CD14-positive monocyte (primary cell): ENCODE measurements at regions not wholly inside any gene's neighbourhood (a gene's known extent, or its start where the extent isn't known, plus 50 kb on each side); places are given as distances from the start of the nearest gene placed in this dataset.
A peak's percentile ranks its signal among the peaks of the same experiment; 100 is the strongest.

Experiments
- DNase-seq, 3 donors: peaks; one replicate each; pipeline ENCODE4 v3.0.0-alpha.2; 2011 to 2022
- H2AFZ ChIP-seq: 2 replicates; pipeline ENCODE4 v1.6.0; 2012; ENCODE audit warnings: mild to moderate bottlenecking, low read depth, low read length, inconsistent platforms; ENCODE audit not compliant: insufficient read depth, poor library complexity, severe bottlenecking
- H3K27ac ChIP-seq, 2 donors: 1 replicate in 1 of 2; 2 replicates in 1 of 2; pipeline ENCODE4 v1.5.1; 2012 to 2013; ENCODE audit warnings: low read length in 2 of 2, control low read depth in 1 of 2, inconsistent platforms in 1 of 2, low read depth in 1 of 2, mild to moderate bottlenecking in 1 of 2
- H3K27me3 ChIP-seq, 2 donors: one replicate each; pipeline versions ENCODE4 v1.6.0 to v1.6.1; 2011 to 2013; ENCODE audit warnings: low read length in 2 of 2; ENCODE audit not compliant: control insufficient read depth in 2 of 2, insufficient read depth in 2 of 2
- H3K36me3 ChIP-seq, 2 donors: replicated peaks in 1 of 2; 1 replicate in 1 of 2; 2 replicates in 1 of 2; pipeline versions ENCODE4 v1.5.1 to v1.6.1; 2012 to 2013; ENCODE audit warnings: low read length in 2 of 2, control low read depth in 1 of 2, inconsistent platforms in 1 of 2, mild to moderate bottlenecking in 1 of 2; ENCODE audit not compliant: insufficient read depth in 2 of 2, control insufficient read depth in 1 of 2
- H3K4me1 ChIP-seq, 2 donors: 1 replicate in 1 of 2; 2 replicates in 1 of 2; pipeline versions ENCODE4 v1.5.1 to v1.6.1; 2012 to 2013; ENCODE audit warnings: low read length in 2 of 2, control low read depth in 1 of 2, inconsistent platforms in 1 of 2, mild to moderate bottlenecking in 1 of 2, moderate library complexity in 1 of 2; ENCODE audit not compliant: insufficient read depth in 2 of 2, control insufficient read depth in 1 of 2
- H3K4me2 ChIP-seq: replicated peaks from 2 replicates; pipeline ENCODE3; 2012; ENCODE audit warnings: low read length, moderate library complexity, mild to moderate bottlenecking; ENCODE audit not compliant: poor library complexity, severe bottlenecking; ENCODE audit errors: extremely low read depth
- H3K4me3 ChIP-seq, 3 experiments: fragments of 200-600 bp in 1 of 3; sonication (generic) in 1 of 3; replicated peaks in 1 of 3; 1 replicate in 2 of 3; 2 replicates in 1 of 3; pipeline ENCODE4 v1.5.1; 2011 to 2013; ENCODE audit warnings: low read length in 3 of 3, mild to moderate bottlenecking in 3 of 3, control low read depth in 2 of 3, low read depth in 2 of 3, inconsistent platforms in 1 of 3, moderate library complexity in 1 of 3
- H3K79me2 ChIP-seq: 2 replicates; pipeline ENCODE4 v1.6.0; 2012; ENCODE audit warnings: mild to moderate bottlenecking, control low read depth, inconsistent platforms, low read length, moderate library complexity; ENCODE audit not compliant: insufficient read depth
- H3K9ac ChIP-seq: 2 replicates; pipeline ENCODE4 v1.6.0; 2017; ENCODE audit warnings: low read length, mild to moderate bottlenecking; ENCODE audit not compliant: insufficient read depth, poor library complexity, severe bottlenecking
- H3K9me3 ChIP-seq, 2 donors: replicated peaks in 1 of 2; 1 replicate in 1 of 2; 2 replicates in 1 of 2; pipeline versions ENCODE4 v1.5.1 to v1.6.1; 2012 to 2013; ENCODE audit warnings: low read length in 2 of 2, control low read depth in 1 of 2; ENCODE audit not compliant: control insufficient read depth in 1 of 2, insufficient read depth in 1 of 2
- H4K20me1 ChIP-seq: 2 replicates; pipeline ENCODE4 v1.6.0; 2012; ENCODE audit warnings: mild to moderate bottlenecking, low read length, control low read depth, moderate library complexity; ENCODE audit not compliant: insufficient read depth
- H3K27ac Mint-ChIP-seq, 7 donors: one replicate each; pipeline ENCODE4 v1.8.0; 2020; ENCODE audit warnings: mild to moderate bottlenecking in 7 of 7, mixed read lengths in 7 of 7, moderate library complexity in 6 of 7, inconsistent platforms in 2 of 7
- H3K27me3 Mint-ChIP-seq, 3 donors: one replicate each; pipeline ENCODE4 v1.8.0; 2021 to 2022; ENCODE audit warnings: low read depth in 3 of 3, mild to moderate bottlenecking in 3 of 3, mixed read lengths in 3 of 3, moderate library complexity in 3 of 3, inconsistent platforms in 1 of 3
- H3K36me3 Mint-ChIP-seq, 2 donors: one replicate each; pipeline ENCODE4 v1.8.0; 2020; ENCODE audit warnings: mixed read lengths in 2 of 2, inconsistent platforms in 1 of 2, mild to moderate bottlenecking in 1 of 2
- H3K4me1 Mint-ChIP-seq: one replicate; pipeline ENCODE4 v1.8.0; 2020; ENCODE audit warnings: mild to moderate bottlenecking, mixed read lengths
- H3K4me3 Mint-ChIP-seq, 2 donors: one replicate each; pipeline ENCODE4 v1.8.0; 2020; ENCODE audit warnings: mild to moderate bottlenecking in 2 of 2, mixed read lengths in 2 of 2, moderate library complexity in 1 of 2
- H3K9me3 Mint-ChIP-seq, 7 donors: one replicate each; pipeline ENCODE4 v1.8.0; 2020 to 2022; ENCODE audit warnings: mixed read lengths in 7 of 7, mild to moderate bottlenecking in 6 of 7, moderate library complexity in 6 of 7, inconsistent platforms in 2 of 7
- CTCF ChIP-seq: fragments of 200-600 bp; IDR thresholded peaks from one replicate; pipeline ENCODE4 v1.8.0; 2022; ENCODE audit warnings: antibody characterized with exemption, mild to moderate bottlenecking
- WGBS: methylation state at CpG from one replicate; pipeline ENCODE4 v1.1.5; 2013; ENCODE audit warnings: missing lambda C conversion rate; ENCODE audit not compliant: insufficient coverage; 5-methylcytosine and 5-hydroxymethylcytosine counted together
- intact Hi-C, 2 donors: fragments of 100-400 bp; cut with micrococcal nuclease; formaldehyde crosslinking; loops; one replicate each; pipeline versions ENCODE4 v1.15.0 to v1.15.1; 2023

DNA sequence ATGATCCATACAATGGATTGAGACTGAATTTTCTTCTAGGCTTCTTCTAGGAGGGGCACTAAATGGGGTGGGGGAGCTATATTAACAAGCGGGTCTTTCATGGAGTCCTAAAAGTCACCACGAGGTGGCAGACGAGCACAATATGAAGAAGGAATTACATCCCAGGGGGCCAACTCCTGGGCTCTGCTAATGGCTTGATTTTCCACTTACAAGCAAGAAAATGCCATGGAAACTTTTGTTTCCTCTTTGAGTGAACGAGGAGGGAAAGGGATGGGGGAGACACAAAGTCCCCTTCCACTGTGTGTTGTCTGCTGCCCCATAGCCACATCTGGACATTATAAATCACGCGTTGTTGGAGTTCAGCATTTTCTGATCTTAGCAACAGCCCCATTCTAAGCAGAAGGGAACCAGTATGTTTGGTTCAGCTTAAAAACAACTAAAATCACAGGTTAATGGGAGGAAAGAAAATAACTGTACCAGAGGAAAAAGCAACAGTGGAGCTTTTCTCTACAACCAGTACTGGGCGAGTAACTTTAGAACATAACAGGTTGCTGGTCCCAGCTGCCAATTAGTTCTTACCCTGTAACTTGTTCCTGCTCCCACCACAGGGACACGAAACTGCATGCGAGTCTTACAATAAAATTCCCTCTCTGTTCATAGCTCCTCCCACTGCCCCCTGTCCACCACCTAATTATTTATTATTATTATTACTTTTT, 285.0 kb upstream of the PARD3B start:
- Mint-ChIP-seq H3K4me3 (no peak overlapping the region), H3K4me1 (peaks cover 26% of the 10 kb centered on the region), H3K27ac (no peak overlapping the region), H3K27me3 (peaks cover 10 to 21% (median 16%) of the 10 kb centered on the region in 3 donors), H3K9me3 (peaks cover 0 to 2% (median 0%) of the 10 kb centered on the region in 7 donors), H3K36me3 (no peaks in the 10 kb centered on the region)
- H3K79me2 ChIP-seq = no peaks in the 10 kb centered on the region
- no peak overlapping the region for H3K9ac ChIP-seq
- H4K20me1 ChIP-seq = no peaks in the 10 kb centered on the region
- intact Hi-C loops = no loop called here
- no peak overlapping the region for H2AFZ ChIP-seq
- no peak overlapping the region for H3K27ac ChIP-seq
- peak; percentile 8 to 37 (median 33) for DNase-seq
- H3K4me2 ChIP-seq = no peak overlapping the region
- no peaks in the 10 kb centered on the region for H3K36me3 ChIP-seq
- peaks cover 0 to 3% of the 10 kb centered on the region in 2 donors for H3K27me3 ChIP-seq
- TF ChIP-seq CTCF = peak; percentile 80
- peaks cover 24 to 27% of the 10 kb centered on the region in 2 donors for H3K4me1 ChIP-seq
- 100% methylated on average over 1 of the region's 9 CpGs for WGBS
- no peak overlapping the region for H3K4me3 ChIP-seq
- H3K9me3 ChIP-seq = no peaks in the 10 kb centered on the region

- no peaks in the 10 kb centered on the region for H3K36me3 Mint-ChIP-seq
- DNase-seq = no peak
- H3K4me3 Mint-ChIP-seq = no peak overlapping the region
- intact Hi-C loops = no loop called here
- H3K27me3 Mint-ChIP-seq = peaks cover 10 to 21% (median 18%) of the 10 kb centered on the region in 3 donors
- Histone ChIP-seq H3K4me2 (no peak overlapping the region), H3K36me3 (no peaks in the 10 kb centered on the region), H3K4me1 (peaks cover 18 to 22% of the 10 kb centered on the region in 2 donors), H3K79me2 (no peaks in the 10 kb centered on the region), H3K4me3 (no peak overlapping the region), H2AFZ (no peak overlapping the region), H3K27ac (no peak overlapping the region), H4K20me1 (no peaks in the 10 kb centered on the region), H3K9ac (no peak overlapping the region), H3K27me3 (peaks cover 0 to 3% of the 10 kb centered on the region in 2 donors), H3K9me3 (no peaks in the 10 kb centered on the region)
- peak overlapping the region in 1 of 7 donors; percentile 9 for H3K27ac Mint-ChIP-seq
- peaks cover 0 to 2% (median 0%) of the 10 kb centered on the region in 7 donors for H3K9me3 Mint-ChIP-seq
- 89% methylated on average over 1 of the region's 2 CpGs for WGBS
- H3K4me1 Mint-ChIP-seq = peaks cover 20% of the 10 kb centered on the region
- TF ChIP-seq CTCF = no peak
These were observed 284.4 kb upstream of the PARD3B start for GRCh38 chr2:204260901-204261300.
